Suprapubic skin (tissue), 3 donors: ENCODE measurements at regions not wholly inside any gene's neighbourhood (a gene's known extent, or its start where the extent isn't known, plus 50 kb on each side); places are given as distances from the start of the nearest gene placed in this dataset.

Source experiments
- EP300 ChIP-seq: sonication (generic); formaldehyde crosslinking; IDR thresholded peaks from one replicate; pipeline ENCODE4 v1.6.1; 2017; ENCODE audit warnings: antibody characterized with exemption
- POLR2A ChIP-seq, 2 donors: fragments of 450-650 bp; IDR thresholded peaks; one replicate each; pipeline ENCODE4 v1.6.1; 2017; ENCODE audit warnings: antibody characterized with exemption in 2 of 2, mild to moderate bottlenecking in 2 of 2, moderate library complexity in 2 of 2
- TF ChIP-seq, protein P1 (sequence below), 2 donors: fragments of 200-600 bp in 1 of 2; fragments of 450-650 bp in 1 of 2; sonication (generic) in 1 of 2; IDR thresholded peaks; one replicate each; pipeline ENCODE4 v1.5.1; 2016 to 2019; ENCODE audit warnings: antibody characterized with exemption in 2 of 2, mild to moderate bottlenecking in 1 of 2, moderate library complexity in 1 of 2

DNA sequence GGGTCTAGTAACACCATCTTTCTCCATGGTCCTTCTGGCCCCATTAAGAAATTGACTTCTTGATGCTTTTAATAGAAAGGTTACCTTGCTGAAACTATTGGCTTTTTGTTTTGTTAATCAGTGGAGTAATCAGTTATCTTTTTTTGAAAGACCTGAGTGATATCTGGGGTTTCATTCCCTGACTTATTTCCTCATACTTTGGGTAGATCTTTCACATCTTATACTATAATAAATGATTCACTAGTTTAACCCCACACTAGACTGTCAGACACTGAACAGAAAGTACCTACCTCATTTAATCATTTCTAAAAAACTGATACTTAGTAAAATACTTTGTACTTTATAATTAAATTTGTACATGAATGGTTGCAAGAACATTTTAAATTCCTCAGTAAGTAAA lies 1021.1 kb downstream of the STIM2 start:
- TF ChIP-seq POLR2A (IDR thresholded peaks at IDR 0.05) (no peak), EP300 (no peak)
- TF ChIP-seq, protein P1, sequence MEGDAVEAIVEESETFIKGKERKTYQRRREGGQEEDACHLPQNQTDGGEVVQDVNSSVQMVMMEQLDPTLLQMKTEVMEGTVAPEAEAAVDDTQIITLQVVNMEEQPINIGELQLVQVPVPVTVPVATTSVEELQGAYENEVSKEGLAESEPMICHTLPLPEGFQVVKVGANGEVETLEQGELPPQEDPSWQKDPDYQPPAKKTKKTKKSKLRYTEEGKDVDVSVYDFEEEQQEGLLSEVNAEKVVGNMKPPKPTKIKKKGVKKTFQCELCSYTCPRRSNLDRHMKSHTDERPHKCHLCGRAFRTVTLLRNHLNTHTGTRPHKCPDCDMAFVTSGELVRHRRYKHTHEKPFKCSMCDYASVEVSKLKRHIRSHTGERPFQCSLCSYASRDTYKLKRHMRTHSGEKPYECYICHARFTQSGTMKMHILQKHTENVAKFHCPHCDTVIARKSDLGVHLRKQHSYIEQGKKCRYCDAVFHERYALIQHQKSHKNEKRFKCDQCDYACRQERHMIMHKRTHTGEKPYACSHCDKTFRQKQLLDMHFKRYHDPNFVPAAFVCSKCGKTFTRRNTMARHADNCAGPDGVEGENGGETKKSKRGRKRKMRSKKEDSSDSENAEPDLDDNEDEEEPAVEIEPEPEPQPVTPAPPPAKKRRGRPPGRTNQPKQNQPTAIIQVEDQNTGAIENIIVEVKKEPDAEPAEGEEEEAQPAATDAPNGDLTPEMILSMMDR (IDR thresholded peaks at IDR 0.05), result no peak
